Islet of Langerhans (tissue), 1 donor: ENCODE measurements at regions not wholly inside any gene's neighbourhood (a gene's known extent, or its start where the extent isn't known, plus 50 kb on each side); places are given as distances from the start of the nearest gene placed in this dataset.

Experiments used
- FAIRE-seq: peaks from one replicate; lab custom pipeline; 2011; peaks lifted over from hg19 to GRCh38; lab: Jason Lieb, UNC

DNA sequence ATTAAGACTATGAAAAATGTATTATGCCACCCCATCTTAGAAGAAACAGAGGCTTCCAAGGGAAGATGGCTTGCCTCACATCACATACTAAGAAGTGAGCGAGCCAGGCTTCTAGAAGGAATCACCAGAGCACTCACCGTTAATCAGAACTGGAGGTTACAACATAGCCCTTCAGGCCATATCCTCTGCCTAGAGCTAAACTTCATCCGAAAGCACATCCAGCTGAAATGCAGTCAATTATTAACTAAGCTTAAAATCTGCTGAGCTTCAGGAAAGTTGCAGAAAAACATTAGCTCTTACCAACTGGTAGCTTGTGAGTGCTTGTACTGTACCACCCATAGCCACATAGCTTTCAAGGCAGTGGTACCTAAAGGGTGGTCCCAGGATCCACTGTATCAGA is 483.2 kb downstream of the TBL1XR1 start:
- FAIRE-seq: peak; percentile 38

DNA sequence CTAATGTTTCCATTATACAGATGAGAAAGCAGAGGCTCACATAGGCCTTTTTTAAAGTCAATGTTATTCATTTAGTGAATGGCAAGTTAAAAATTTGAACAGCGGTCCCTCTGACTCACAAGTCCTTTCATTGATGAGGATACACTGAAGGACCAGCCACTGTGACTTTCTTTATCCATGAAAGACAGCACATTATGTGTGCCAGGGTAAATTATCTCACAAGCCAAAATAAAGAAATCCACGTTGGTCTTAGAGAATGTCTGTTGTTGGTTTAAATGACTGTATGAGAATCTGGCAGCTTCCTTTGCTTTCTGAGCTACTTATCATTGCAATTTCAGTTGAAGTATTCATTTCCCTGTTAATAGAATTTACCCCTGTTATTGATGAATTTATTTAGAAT is 485.1 kb downstream of the TBL1XR1 start:
- FAIRE-seq: no peak

DNA sequence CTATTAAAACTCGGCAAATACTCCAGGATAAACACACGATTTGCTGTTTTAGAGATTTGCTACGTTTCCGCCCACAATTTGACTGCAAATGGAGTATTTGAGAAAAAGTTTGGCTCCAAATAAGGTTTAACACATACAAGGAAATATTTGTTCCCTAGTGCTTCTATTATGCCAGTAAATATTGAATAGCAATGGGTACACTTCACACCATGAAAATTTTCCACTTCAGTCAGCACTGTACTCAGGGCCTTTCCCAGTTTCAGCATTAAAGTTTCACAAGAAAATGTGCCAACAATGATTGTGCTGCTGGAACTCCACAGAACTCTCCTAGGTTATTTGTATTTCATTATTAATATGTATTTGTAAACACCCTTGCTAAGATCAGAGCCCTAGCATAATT is 498.0 kb downstream of the TBL1XR1 start:
- FAIRE-seq: no peak

DNA sequence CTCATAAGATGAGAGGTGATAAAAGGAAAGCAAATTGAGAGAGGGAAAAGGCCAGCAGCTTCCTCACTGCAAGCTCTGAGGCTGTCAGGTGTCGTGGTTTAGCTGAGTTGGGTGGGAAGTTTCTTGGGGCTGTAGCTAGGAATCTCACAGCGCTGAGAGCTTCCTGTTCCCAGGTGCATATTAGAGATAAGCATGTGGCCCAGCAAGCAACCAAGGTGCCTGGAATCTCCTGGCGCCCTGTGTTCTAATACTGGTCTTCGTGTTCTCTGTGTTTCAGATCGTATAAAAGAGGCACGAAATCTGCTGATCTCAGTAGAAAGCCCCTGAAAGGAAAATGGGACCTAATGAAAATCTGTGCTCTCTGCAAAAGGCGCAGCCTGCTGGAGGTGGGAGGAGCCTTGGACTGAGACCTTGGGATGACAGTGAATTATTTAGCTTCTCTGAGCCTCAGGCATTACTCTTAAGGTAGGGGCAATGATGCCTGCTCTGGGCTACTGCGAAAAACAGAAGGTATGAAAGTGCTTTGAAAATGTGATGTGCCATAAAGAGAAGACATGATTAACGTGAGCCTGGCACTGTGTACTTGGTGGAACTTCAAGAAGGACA is 499.9 kb downstream of the TBL1XR1 start:
- FAIRE-seq: no peak

GRCh38 chr3:176696816-176697215 is 500.5 kb downstream of the TBL1XR1 start:
- FAIRE-seq: peak; percentile 49

GRCh38 chr3:176692966-176693785 is 504.1 kb downstream of the TBL1XR1 start:
- FAIRE-seq: no peak

- FAIRE-seq: no peak
Measured at GRCh38 chr3:176692199-176692965, 504.9 kb downstream of the TBL1XR1 start.

DNA sequence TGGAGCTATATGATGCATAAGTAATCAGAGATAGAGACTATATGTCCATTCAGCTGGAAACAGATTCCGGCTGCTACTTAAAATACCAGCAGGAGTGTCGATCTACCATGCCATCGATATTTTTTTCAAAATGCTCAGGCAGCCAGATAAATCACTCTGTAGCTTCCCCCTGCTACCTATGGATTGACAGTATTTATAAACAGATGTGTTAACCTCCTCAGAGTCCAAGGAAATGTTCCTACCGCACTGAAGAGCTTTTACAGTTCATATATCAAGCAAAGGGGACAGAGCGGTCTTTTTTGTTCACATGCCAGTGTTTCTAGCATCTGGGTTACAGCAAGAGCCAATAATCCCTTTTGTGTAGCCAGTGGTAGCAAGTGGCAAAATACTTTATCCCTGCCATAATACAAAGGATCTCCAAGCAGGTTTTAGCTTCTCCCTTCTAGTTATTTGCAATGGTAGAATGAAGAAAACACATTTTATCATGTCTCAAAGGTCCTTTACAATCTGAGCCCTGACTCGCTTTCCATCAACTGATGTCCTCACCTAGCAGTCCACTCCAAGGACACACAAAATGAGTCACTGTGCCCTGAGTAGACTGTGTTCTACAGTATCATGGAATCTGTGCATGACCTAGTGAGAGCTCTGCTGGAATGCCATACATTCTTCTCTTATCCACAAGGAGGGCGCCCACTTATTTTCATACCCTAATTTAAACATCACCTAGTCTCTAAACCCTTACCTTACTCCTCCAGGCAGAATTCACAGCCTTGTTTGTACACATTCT is 507.0 kb downstream of the TBL1XR1 start:
- FAIRE-seq: no peak

DNA sequence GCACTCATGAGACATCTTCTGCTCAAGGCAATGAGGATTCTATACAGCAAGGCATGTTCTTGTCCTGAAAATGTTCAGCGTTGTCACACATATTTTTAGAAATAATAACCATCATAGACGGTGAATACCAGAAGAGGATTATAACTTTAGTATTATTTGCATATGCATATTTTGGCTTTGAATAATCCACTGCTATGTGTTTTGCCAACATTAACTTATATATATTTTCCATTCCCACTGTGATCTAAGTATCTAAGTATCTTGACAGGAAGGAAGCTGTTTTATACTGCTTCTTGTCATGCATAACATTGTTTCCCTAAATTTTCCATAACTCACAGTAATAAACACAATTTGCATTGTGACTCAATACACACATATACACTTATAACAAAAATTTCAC is 509.5 kb downstream of the TBL1XR1 start:
- FAIRE-seq: no peak

GRCh38 chr3:176683382-176683781 is 513.9 kb downstream of the TBL1XR1 start:
- no peak for FAIRE-seq

DNA sequence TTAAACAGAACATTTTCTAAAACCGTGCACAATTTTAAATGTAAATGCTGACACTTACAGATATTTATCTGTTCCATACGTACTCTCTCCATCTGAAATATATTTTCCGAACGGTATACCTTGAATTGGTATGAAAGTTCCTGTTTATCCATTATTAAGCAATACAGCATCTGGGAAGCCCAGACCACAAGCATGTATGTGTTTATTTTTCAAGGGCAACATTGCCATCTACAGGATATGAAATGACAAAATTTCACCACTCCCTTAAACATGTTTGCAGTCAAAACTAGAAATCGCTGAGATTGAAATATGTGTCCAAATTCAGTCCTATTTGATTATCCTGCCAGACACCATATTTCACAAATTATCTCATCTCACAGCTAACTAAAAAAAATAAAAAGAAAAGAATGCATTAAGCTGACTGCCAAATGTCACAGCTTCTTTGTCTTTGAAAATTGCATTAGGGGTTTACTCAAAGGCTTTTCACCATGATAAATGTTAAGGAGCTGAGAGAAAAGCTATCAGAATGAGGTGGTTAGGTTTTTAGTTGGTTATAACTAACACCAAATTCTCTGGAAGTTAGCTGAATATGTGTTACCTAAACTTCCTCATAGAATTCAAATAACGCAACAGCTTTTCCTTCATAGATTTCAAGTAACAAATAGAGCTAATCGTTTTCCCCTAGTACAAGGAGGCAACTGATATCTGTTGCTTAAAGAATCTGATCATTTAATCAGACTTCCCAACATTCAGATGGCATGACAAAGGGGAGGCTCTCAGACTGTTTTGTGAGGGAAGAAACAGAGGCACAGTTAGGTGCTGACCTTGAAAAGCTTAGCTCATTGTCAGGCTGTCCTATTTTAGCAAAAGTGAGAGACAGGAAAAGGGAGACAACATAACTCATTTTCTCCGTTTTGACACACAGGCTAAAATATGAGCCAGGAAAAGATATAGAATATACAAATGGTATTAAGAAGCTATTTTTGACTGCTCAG is 533.1 kb downstream of the TBL1XR1 start:
- FAIRE-seq: peak; percentile 99

DNA sequence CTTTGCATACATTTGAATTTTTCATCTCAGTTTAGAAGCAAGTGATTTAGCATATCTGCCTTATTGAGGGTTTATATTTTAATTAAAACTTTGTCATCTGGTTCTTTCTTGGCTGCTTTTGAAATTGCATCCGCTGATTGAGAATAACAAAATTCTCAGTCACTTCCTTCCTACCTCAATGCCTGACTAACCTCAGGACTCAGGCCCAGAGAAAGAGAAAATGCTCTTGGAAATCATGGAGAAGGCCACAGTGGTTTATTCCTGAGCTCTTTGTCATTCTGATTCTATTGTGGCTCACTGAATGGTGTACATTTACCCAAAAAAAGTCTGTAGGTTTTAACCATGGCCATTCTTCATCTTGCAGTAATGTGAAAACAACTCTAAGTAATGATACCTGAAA is 533.9 kb downstream of the TBL1XR1 start:
- FAIRE-seq: peak; percentile 86

DNA sequence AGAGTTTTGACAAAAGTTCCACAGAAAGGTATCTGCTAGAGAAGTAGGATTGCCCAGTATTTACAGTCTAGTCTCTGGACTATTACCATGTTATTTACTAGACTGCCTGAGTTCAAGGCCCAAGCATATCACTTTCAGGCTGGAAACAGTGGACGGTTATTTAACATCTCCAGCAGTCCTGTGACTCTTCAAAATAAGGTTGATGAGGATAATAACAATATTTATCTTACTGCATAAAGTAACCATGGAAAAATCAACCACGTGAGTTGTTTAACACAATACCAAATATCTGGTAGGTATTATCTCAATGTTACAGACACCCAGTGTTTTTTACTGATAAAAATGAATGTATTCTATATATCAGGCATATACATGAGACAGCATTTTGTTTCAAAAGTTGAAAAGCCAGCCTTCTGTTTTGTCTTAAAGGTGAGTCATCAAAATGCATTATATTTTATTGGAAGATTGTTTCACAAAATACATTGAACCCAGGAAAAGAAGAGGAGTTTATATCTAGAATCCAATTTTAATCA is 535.8 kb downstream of the TBL1XR1 start:
- no peak for FAIRE-seq

GRCh38 chr3:176655404-176656094 is 541.7 kb downstream of the TBL1XR1 start:
- peak; percentile 17 for FAIRE-seq

DNA sequence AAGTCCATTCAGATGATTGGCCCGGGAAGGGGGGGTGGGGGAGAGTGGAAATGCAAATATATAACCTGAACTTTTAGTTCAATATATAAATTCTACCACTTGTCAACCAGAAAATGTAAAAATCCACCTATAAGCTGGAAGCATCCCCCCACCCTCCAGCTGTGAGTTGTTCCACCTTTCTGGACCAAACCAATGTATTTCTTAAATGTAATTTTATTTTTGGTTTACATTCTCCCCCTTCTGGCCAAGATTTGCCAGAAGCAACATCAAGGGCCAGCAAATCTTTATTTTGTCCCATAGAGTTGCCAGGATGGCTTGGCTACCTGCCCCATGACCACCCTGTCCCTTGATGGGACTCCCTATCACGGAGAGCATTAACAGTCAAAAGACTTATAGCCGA is 545.7 kb downstream of the TBL1XR1 start:
- FAIRE-seq: no peak

DNA sequence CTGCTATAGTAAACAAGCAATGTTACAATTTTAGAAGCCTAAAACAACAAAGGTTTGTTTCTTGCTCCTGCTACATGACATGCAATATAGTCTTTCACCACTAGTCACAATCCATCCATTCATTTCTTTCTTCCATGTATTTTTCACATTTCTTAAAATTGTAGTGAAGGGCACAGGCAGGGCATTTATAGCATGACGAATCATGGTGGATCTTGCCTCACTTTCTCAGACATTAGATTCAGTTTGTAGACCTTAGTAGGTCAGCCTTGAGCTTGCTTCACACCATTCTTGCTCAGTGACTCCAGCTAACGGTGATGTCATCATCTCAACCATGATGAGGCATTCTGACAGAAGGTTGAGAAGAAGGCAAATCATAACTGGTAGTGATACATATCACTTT is 546.8 kb downstream of the TBL1XR1 start:
- FAIRE-seq: no peak

GRCh38 chr3:176647987-176648386 is 549.3 kb downstream of the TBL1XR1 start:
- no peak for FAIRE-seq

- FAIRE-seq: no peak
Measured at GRCh38 chr3:176633511-176633910, 563.8 kb downstream of the TBL1XR1 start.

DNA sequence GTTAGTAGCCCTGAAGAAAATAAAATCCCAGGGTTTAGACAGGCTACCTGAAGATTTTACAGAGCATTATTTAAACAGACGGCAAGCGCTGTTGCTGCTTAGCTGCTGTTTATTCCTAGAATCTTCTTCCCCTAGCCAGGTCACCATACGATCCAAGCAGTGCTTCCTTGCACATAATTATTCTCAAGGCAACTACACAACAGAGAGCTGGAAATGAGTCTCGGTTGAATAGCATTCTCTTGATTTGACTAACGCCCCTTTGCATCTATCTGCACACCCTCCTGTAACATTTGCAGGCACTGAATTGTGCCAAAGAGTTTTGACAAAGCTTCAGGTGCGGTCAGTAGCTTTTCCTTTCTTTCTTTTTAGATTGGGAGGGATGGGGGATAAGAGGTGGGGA is 564.4 kb downstream of the TBL1XR1 start:
- no peak for FAIRE-seq

DNA sequence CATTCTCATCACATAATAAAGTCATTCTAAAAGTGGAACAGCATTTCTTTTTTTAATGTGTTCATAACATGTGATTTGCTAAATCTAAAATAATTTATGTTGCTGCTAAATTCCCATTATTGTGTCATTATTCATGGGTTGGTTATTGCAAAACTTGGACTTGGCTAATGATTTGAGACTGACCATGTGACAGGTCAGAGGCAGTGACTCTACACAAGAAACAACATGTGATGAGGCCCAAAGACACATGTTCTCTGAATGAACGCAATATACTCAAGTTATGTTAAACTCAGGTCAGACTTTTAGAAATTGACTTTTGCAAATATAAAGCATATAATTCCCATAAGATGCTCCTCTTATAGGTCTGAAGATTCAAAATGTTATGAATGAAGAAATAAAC is 566.1 kb downstream of the TBL1XR1 start:
- no peak for FAIRE-seq
